ENCODE measurements at regions not wholly inside any gene's neighbourhood (a gene's known extent, or its start where the extent isn't known, plus 50 kb on each side); places are given as distances from the start of the nearest gene placed in this dataset.

DNA sequence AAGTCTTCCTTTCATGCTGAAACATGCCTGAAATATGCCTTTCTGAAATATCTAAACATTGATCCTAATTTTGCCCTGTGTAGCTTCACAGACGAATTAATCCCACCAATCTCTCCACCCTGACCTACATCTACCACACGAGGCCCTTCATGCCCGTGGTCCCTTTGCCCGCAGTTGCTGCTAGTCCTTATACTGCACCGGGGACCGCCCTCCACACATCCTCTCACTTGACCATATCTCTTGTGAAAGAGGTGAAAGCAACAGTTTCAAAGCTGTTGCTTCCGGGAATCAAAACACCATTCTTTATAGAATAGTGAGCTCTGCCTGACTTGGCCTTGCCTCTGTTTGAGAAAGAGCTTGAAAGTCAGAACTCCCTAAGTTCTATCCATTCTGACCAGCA lies 499.5 kb downstream of the NTRK3 start:
- TF ChIP-seq, protein P1, sequence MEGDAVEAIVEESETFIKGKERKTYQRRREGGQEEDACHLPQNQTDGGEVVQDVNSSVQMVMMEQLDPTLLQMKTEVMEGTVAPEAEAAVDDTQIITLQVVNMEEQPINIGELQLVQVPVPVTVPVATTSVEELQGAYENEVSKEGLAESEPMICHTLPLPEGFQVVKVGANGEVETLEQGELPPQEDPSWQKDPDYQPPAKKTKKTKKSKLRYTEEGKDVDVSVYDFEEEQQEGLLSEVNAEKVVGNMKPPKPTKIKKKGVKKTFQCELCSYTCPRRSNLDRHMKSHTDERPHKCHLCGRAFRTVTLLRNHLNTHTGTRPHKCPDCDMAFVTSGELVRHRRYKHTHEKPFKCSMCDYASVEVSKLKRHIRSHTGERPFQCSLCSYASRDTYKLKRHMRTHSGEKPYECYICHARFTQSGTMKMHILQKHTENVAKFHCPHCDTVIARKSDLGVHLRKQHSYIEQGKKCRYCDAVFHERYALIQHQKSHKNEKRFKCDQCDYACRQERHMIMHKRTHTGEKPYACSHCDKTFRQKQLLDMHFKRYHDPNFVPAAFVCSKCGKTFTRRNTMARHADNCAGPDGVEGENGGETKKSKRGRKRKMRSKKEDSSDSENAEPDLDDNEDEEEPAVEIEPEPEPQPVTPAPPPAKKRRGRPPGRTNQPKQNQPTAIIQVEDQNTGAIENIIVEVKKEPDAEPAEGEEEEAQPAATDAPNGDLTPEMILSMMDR (IDR thresholded peaks at IDR 0.05), result no peak
- TF ChIP-seq EP300 (IDR thresholded peaks at IDR 0.05) (no peak), POLR2A (IDR thresholded peaks at IDR 0.05) (no peak), POLR2AphosphoS5 (IDR thresholded peaks at IDR 0.05) (no peak)
